PFSK-1 (cell line): ENCODE measurements at regions not wholly inside any gene's neighbourhood (a gene's known extent, or its start where the extent isn't known, plus 50 kb on each side); places are given as distances from the start of the nearest gene placed in this dataset.

Source experiments
- FOXP2 ChIP-seq: optimal IDR thresholded peaks from 2 replicates; pipeline ENCODE3; 2011; ENCODE audit warnings: borderline replicate concordance, control low read depth, inconsistent platforms; ENCODE audit not compliant: insufficient read depth; ENCODE audit errors: extremely low read length, extremely low read depth
- POLR2AphosphoS5 ChIP-seq: IDR thresholded peaks from 2 replicates; pipeline ENCODE4 v1.6.1; 2012; ENCODE audit warnings: low read depth, mild to moderate bottlenecking, control low read depth, low read length, moderate library complexity
- REST ChIP-seq, 2 experiments: IDR thresholded peaks; 2 replicates each; pipeline versions ENCODE4 v1.6.1 to v1.8.0; 2011 to 2012; ENCODE audit warnings: low read depth in 2 of 2, low read length in 2 of 2, control low read depth in 1 of 2, inconsistent platforms in 1 of 2, mild to moderate bottlenecking in 1 of 2, moderate library complexity in 1 of 2; ENCODE audit not compliant: insufficient read depth in 1 of 2
- SIN3A ChIP-seq: IDR thresholded peaks from 2 replicates; pipeline ENCODE4 v1.6.1; 2012; ENCODE audit warnings: mild to moderate bottlenecking, low read length, moderate library complexity, borderline replicate concordance; ENCODE audit not compliant: insufficient read depth
- TAF1 ChIP-seq: IDR thresholded peaks from 2 replicates; pipeline ENCODE4 v1.6.1; 2012; ENCODE audit warnings: low read length, control low read depth, borderline replicate concordance; ENCODE audit not compliant: insufficient read depth

GRCh38 chr3:65017359-65017758 is 329.6 kb upstream of the ADAMTS9 start:
- TF ChIP-seq SIN3A = no peak
- TF ChIP-seq REST (IDR thresholded peaks at IDR 0.05; ENCODE audit: insufficient read depth in 1 of 2, low read depth in 2 of 2, low read length in 2 of 2) = no peak
- TF ChIP-seq TAF1 = no peak
- no peak for TF ChIP-seq FOXP2
- no peak for TF ChIP-seq POLR2AphosphoS5

GRCh38 chr3:65015711-65016110 is 327.9 kb upstream of the ADAMTS9 start:
- TF ChIP-seq SIN3A (no peak), REST (IDR thresholded peaks at IDR 0.05; ENCODE audit: insufficient read depth in 1 of 2, low read depth in 2 of 2, low read length in 2 of 2) (no peak), POLR2AphosphoS5 (no peak)

- TF ChIP-seq FOXP2 = no peak
- TF ChIP-seq TAF1 = no peak
- TF ChIP-seq POLR2AphosphoS5 = no peak
- TF ChIP-seq REST (IDR thresholded peaks at IDR 0.05; ENCODE audit: insufficient read depth in 1 of 2, low read depth in 2 of 2, low read length in 2 of 2) = no peak
- no peak for TF ChIP-seq SIN3A
These were observed 325.3 kb upstream of the ADAMTS9 start for GRCh38 chr3:65013053-65013452.

GRCh38 chr3:65006300-65006739 is 318.5 kb upstream of the ADAMTS9 start:
- no peak for TF ChIP-seq SIN3A
- TF ChIP-seq REST (IDR thresholded peaks at IDR 0.05; ENCODE audit: insufficient read depth in 1 of 2, low read depth in 2 of 2, low read length in 2 of 2) = no peak
- TF ChIP-seq TAF1 = no peak
- no peak for TF ChIP-seq POLR2AphosphoS5
- no peak for TF ChIP-seq FOXP2

- TF ChIP-seq FOXP2 (no peak), POLR2AphosphoS5 (no peak), TAF1 (no peak), REST (IDR thresholded peaks at IDR 0.05; ENCODE audit: insufficient read depth in 1 of 2, low read depth in 2 of 2, low read length in 2 of 2) (no peak), SIN3A (no peak)
These were observed 317.7 kb upstream of the ADAMTS9 start for GRCh38 chr3:65005486-65005885.
